Activated B cell treated with CpG ODN at 0.5 μM for 24 hours (primary cell): ENCODE measurements at regions not wholly inside any gene's neighbourhood (a gene's known extent, or its start where the extent isn't known, plus 50 kb on each side); places are given as distances from the start of the nearest gene placed in this dataset.

Experiments used
- ATAC-seq: fragments of 200-7000 bp; cut with Tn5 transposase; one replicate; pipeline ENCODE4 v1.10.0; 2021; ENCODE audit warnings: low read depth, mild to moderate bottlenecking, moderate library complexity
- CTCF ChIA-PET: fragments of 350-600 bp; sonication (Branson Sonifier 250); formaldehyde crosslinking; loops from one replicate; lab custom pipeline; 2021; ENCODE audit warnings: antibody characterized with exemption; lab: Charles Lee
- POLR2A ChIA-PET: fragments of 350-600 bp; sonication (Branson Sonifier 250); formaldehyde crosslinking; loops from one replicate; lab custom pipeline; 2021; ENCODE audit warnings: antibody characterized with exemption; lab: Charles Lee
- DNase-seq: peaks from one replicate; pipeline ENCODE4 v3.0.0; 2022
- H3K27ac Mint-ChIP-seq: one replicate; pipeline ENCODE4 v1.8.0; 2020; ENCODE audit warnings: mixed read lengths
- H3K27me3 Mint-ChIP-seq: one replicate; pipeline ENCODE4 v1.8.0; 2021; ENCODE audit warnings: mixed read lengths
- H3K36me3 Mint-ChIP-seq: one replicate; pipeline ENCODE4 v1.8.0; 2021; ENCODE audit warnings: low read depth, mixed read lengths
- H3K4me1 Mint-ChIP-seq: one replicate; pipeline ENCODE4 v1.8.0; 2021; ENCODE audit warnings: mixed read lengths
- H3K4me3 Mint-ChIP-seq: one replicate; pipeline ENCODE4 v1.8.0; 2020; ENCODE audit warnings: mild to moderate bottlenecking, mixed read lengths
- H3K9me3 Mint-ChIP-seq: one replicate; pipeline ENCODE4 v1.8.0; 2020; ENCODE audit warnings: mixed read lengths
- intact Hi-C: fragments of 100-400 bp; cut with micrococcal nuclease; formaldehyde crosslinking; loops from one replicate; pipeline ENCODE4 v1.15.1; 2024
- TF ChIP-seq, protein P1 (sequence below): fragments of 200-600 bp; IDR thresholded peaks from one replicate; pipeline ENCODE4 v1.8.0; 2022; ENCODE audit warnings: antibody characterized with exemption, mild to moderate bottlenecking

- Mint-ChIP-seq H3K4me1 (peaks cover 6% of the 10 kb centered on the region), H3K36me3 (no peaks in the 10 kb centered on the region), H3K27me3 (peaks cover 32% of the 10 kb centered on the region), H3K9me3 (no peaks in the 10 kb centered on the region), H3K27ac (no peak overlapping the region), H3K4me3 (no peak overlapping the region)
- ChIA-PET POLR2A (no interaction called here), CTCF (no interaction called here)
- intact Hi-C loops, result no loop called here
- DNase-seq (no peak), ATAC-seq (no peak)
- TF ChIP-seq, protein P1, sequence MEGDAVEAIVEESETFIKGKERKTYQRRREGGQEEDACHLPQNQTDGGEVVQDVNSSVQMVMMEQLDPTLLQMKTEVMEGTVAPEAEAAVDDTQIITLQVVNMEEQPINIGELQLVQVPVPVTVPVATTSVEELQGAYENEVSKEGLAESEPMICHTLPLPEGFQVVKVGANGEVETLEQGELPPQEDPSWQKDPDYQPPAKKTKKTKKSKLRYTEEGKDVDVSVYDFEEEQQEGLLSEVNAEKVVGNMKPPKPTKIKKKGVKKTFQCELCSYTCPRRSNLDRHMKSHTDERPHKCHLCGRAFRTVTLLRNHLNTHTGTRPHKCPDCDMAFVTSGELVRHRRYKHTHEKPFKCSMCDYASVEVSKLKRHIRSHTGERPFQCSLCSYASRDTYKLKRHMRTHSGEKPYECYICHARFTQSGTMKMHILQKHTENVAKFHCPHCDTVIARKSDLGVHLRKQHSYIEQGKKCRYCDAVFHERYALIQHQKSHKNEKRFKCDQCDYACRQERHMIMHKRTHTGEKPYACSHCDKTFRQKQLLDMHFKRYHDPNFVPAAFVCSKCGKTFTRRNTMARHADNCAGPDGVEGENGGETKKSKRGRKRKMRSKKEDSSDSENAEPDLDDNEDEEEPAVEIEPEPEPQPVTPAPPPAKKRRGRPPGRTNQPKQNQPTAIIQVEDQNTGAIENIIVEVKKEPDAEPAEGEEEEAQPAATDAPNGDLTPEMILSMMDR, result no peak
These were observed 80.3 kb downstream of the CDCA7 start for GRCh38 chr2:173434762-173435569.

DNA sequence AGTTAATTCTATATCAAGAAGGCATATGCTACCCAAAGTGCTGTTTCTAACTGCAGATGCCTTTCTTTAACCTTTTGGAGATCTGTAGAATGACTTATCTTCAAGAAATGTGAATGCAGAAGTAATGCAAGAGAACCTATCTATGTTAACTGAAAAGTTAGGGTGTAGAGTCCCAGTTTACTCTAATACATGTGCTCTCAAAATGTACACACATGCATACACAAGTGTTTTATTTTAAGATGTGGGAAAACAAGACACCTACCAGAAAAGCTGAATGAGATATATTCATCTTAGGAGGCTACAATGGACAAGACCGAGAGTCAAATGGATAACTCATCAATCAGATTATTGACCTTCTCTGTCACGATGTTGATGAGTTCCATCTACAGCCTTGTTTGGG, 80.9 kb downstream of the CDCA7 start:
- no peak overlapping the region for H3K4me3 Mint-ChIP-seq
- DNase-seq, result no peak
- ChIA-PET CTCF (no interaction called here), POLR2A (no interaction called here)
- intact Hi-C loops, result no loop called here
- peaks cover 6% of the 10 kb centered on the region for H3K4me1 Mint-ChIP-seq
- H3K9me3 Mint-ChIP-seq, result no peaks in the 10 kb centered on the region
- ATAC-seq, result no peak
- TF ChIP-seq, protein P1, result no peak
- peaks cover 33% of the 10 kb centered on the region for H3K27me3 Mint-ChIP-seq
- no peaks in the 10 kb centered on the region for H3K36me3 Mint-ChIP-seq
- no peak overlapping the region for H3K27ac Mint-ChIP-seq

DNA sequence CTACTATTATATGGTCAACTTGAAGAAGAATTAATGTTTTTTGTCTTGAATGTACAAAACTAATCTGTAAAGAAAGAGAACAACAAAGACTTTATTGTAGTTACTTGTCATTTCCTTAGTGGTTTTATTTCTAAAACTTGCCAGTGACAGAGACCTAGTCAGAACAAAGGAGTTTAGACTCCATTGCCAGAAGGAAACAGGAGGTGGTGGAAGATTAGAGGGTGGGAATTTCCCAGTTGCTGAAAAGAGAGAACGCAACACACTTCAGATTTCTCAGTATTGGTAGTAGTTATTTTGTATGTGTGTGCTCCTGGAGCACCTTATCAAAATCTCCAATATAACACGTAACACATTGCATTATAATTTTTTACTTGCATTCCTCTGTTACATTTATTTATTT, 81.4 kb downstream of the CDCA7 start:
- DNase-seq, result no peak
- ATAC-seq, result no peak
- Mint-ChIP-seq H3K27ac (no peak overlapping the region), H3K9me3 (no peaks in the 10 kb centered on the region), H3K4me3 (no peak overlapping the region), H3K36me3 (no peaks in the 10 kb centered on the region), H3K27me3 (peaks cover 32% of the 10 kb centered on the region), H3K4me1 (peaks cover 6% of the 10 kb centered on the region)
- ChIA-PET CTCF (no interaction called here), POLR2A (no interaction called here)
- TF ChIP-seq, protein P1, result no peak
- intact Hi-C loops, result no loop called here

- Mint-ChIP-seq H3K4me1 (no peaks in the 10 kb centered on the region), H3K36me3 (no peaks in the 10 kb centered on the region), H3K9me3 (no peaks in the 10 kb centered on the region), H3K4me3 (no peak overlapping the region), H3K27me3 (peaks cover 18% of the 10 kb centered on the region), H3K27ac (no peak overlapping the region)
- intact Hi-C loops, result no loop called here
- TF ChIP-seq, protein P1, result no peak
- DNase-seq (no peak), ATAC-seq (no peak)
- CTCF ChIA-PET, result no interaction called here
- POLR2A ChIA-PET, result no interaction called here
These were observed 86.5 kb downstream of the CDCA7 start for GRCh38 chr2:173441222-173441621.

DNA sequence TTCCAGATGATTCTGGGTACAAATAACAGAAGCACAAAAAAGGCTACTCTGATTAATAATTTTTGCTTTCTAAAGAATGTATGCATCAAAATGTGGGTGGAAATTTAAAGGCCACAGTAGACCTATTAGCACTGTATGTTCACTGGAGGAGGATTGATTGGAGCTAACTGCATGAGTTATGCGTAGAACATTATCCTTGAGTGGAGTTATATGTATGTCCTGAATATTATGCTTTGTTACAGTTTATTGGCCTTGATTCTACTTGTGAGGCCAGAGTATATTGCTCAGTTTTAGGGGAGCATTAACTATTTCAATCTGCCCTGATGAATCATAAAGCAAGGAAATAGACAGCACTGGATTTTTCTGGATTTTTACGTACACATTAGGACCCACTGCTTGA, 87.9 kb downstream of the CDCA7 start:
- ChIA-PET POLR2A (interaction anchor here (0.5 kb wide), 1 partner anchor 70 kb away, joined by 5 read pairs; no protein-coding TSS in a partner anchor), CTCF (no interaction called here)
- peaks cover 15% of the 10 kb centered on the region for H3K27me3 Mint-ChIP-seq
- intact Hi-C loops, result no loop called here
- DNase-seq (no peak), ATAC-seq (no peak)
- H3K9me3 Mint-ChIP-seq, result no peaks in the 10 kb centered on the region
- TF ChIP-seq, protein P1, result no peak
- no peak overlapping the region for H3K27ac Mint-ChIP-seq
- no peaks in the 10 kb centered on the region for H3K36me3 Mint-ChIP-seq
- no peaks in the 10 kb centered on the region for H3K4me1 Mint-ChIP-seq
- H3K4me3 Mint-ChIP-seq, result no peak overlapping the region
